IMR-90 (cell line): ENCODE measurements at regions not wholly inside any gene's neighbourhood (a gene's known extent, or its start where the extent isn't known, plus 50 kb on each side); places are given as distances from the start of the nearest gene placed in this dataset.

Experiments used
- ATAC-seq: fragments of 200-7000 bp; cut with Tn5 transposase; 2 replicates; pipeline ENCODE4 v1.9.1; 2020; ENCODE audit warnings: low read depth, mild to moderate bottlenecking, moderate library complexity
- BruUV-seq: library from RNA; stranded (reverse); fragments of 400-500 nt; replicated peaks from 2 replicates; lab custom pipeline; 2021; lab: Mats Ljungman, UMichigan
- CTCF ChIA-PET: fragments of 300-600 bp; formaldehyde crosslinking; extraction: SDS; loops from one replicate; lab custom pipeline; 2021; ENCODE audit warnings: antibody characterized with exemption; lab: Yijun Ruan, JAX
- POLR2A ChIA-PET: fragments of 300-600 bp; sonication (Branson Sonifier 250); formaldehyde crosslinking; loops from one replicate; lab custom pipeline; 2022; ENCODE audit warnings: antibody characterized with exemption; ENCODE audit not compliant: unreplicated experiment; lab: Charles Lee
- DNase-seq: peaks from one replicate; pipeline ENCODE4 v3.0.0; 2013
- H2AFZ ChIP-seq: replicated peaks from 2 replicates; pipeline ENCODE3; 2013; ENCODE audit warnings: low read length, mild to moderate bottlenecking; ENCODE audit not compliant: poor library complexity
- H2AK5ac ChIP-seq: 2 replicates; pipeline ENCODE4 v1.6.1; 2013; ENCODE audit warnings: low read depth, low read length, inconsistent platforms
- H2AK9ac ChIP-seq: replicated peaks from 2 replicates; pipeline ENCODE3; 2013; ENCODE audit warnings: mild to moderate bottlenecking, low read depth, low read length, moderate library complexity; ENCODE audit not compliant: poor library complexity
- H2BK120ac ChIP-seq: 2 replicates; pipeline ENCODE4 v1.6.1; 2013; ENCODE audit warnings: low read depth, low read length, inconsistent platforms
- H2BK15ac ChIP-seq: 3 replicates; pipeline ENCODE4 v1.6.1; 2013; ENCODE audit warnings: low read depth, low read length, inconsistent platforms
- H2BK20ac ChIP-seq: 2 replicates; pipeline ENCODE4 v1.6.1; 2013; ENCODE audit warnings: low read depth, mild to moderate bottlenecking, inconsistent platforms, low read length, moderate library complexity
- H2BK5ac ChIP-seq: 2 replicates; pipeline ENCODE4 v1.6.1; 2013; ENCODE audit warnings: mild to moderate bottlenecking, low read depth, low read length, inconsistent platforms; ENCODE audit not compliant: poor library complexity, severe bottlenecking
- H3K14ac ChIP-seq: replicated peaks from 2 replicates; pipeline ENCODE4 v1.6.1; 2013; ENCODE audit warnings: low read depth, low read length, inconsistent platforms
- H3K18ac ChIP-seq: 2 replicates; pipeline ENCODE4 v1.6.1; 2013; ENCODE audit warnings: low read depth, low read length, control low read depth
- H3K23ac ChIP-seq: 2 replicates; pipeline ENCODE4 v1.6.1; 2013; ENCODE audit warnings: low read depth, low read length, inconsistent platforms
- H3K27ac ChIP-seq: 2 replicates; pipeline ENCODE4 v1.5.1; 2013; ENCODE audit warnings: mild to moderate bottlenecking, control low read depth, low read length; ENCODE audit not compliant: insufficient read depth
- H3K27me3 ChIP-seq: 2 replicates; pipeline ENCODE4 v1.6.1; 2013; ENCODE audit warnings: low read length; ENCODE audit not compliant: control insufficient read depth, insufficient read depth
- H3K36me3 ChIP-seq: 2 replicates; pipeline ENCODE4 v1.6.1; 2013; ENCODE audit warnings: low read length, mixed read lengths; ENCODE audit not compliant: control insufficient read depth, insufficient read depth
- H3K4ac ChIP-seq: 2 replicates; pipeline ENCODE4 v1.6.1; 2013; ENCODE audit warnings: low read depth, low read length, inconsistent platforms
- H3K4me1 ChIP-seq: 2 replicates; pipeline ENCODE4 v1.6.1; 2013; ENCODE audit warnings: low read length, mixed read lengths; ENCODE audit not compliant: control insufficient read depth, insufficient read depth
- H3K4me2 ChIP-seq: 2 replicates; pipeline ENCODE4 v1.6.1; 2013; ENCODE audit warnings: low read depth, mild to moderate bottlenecking, control low read depth, low read length, moderate library complexity
- H3K4me3 ChIP-seq: 2 replicates; pipeline ENCODE4 v1.5.1; 2013; ENCODE audit warnings: low read depth, mild to moderate bottlenecking, control low read depth, low read length, moderate library complexity; ENCODE audit not compliant: insufficient read depth
- H3K56ac ChIP-seq: 2 replicates; pipeline ENCODE4 v1.6.1; 2013; ENCODE audit warnings: low read length, inconsistent platforms; ENCODE audit not compliant: insufficient read depth; ENCODE audit errors: extremely low read depth
- H3K79me1 ChIP-seq, 2 experiments: 2 replicates each; pipeline ENCODE4 v1.6.1; 2013; ENCODE audit warnings: low read length in 2 of 2, inconsistent platforms in 1 of 2, low read depth in 1 of 2
- H3K9ac ChIP-seq: 2 replicates; pipeline ENCODE4 v1.6.1; 2013; ENCODE audit warnings: low read depth, low read length, control low read depth
- H3K9me1 ChIP-seq: 2 replicates; pipeline ENCODE4 v1.6.1; 2013; ENCODE audit warnings: low read length, inconsistent platforms; ENCODE audit not compliant: insufficient read depth
- H3K9me3 ChIP-seq: 2 replicates; pipeline ENCODE4 v1.6.1; 2013; ENCODE audit warnings: low read length; ENCODE audit not compliant: control insufficient read depth, insufficient read depth
- H4K20me1 ChIP-seq: 2 replicates; pipeline ENCODE4 v1.6.1; 2013; ENCODE audit warnings: low read length, inconsistent platforms; ENCODE audit not compliant: insufficient read depth
- H4K5ac ChIP-seq: 2 replicates; pipeline ENCODE4 v1.6.1; 2013; ENCODE audit warnings: mild to moderate bottlenecking, low read depth, low read length, control low read depth
- H4K8ac ChIP-seq, 2 experiments: 2 replicates each; pipeline ENCODE4 v1.6.1; 2013; ENCODE audit warnings: low read depth in 2 of 2, low read length in 2 of 2, control low read depth in 1 of 2, inconsistent platforms in 1 of 2
- H4K91ac ChIP-seq: 2 replicates; pipeline ENCODE4 v1.6.1; 2013; ENCODE audit warnings: low read depth, low read length, inconsistent platforms; ENCODE audit not compliant: insufficient read depth
- BHLHE40 ChIP-seq: fragments of 150-350 bp; IDR thresholded peaks from 2 replicates; pipeline ENCODE4 v1.6.1; 2016; ENCODE audit warnings: mild to moderate bottlenecking, low read depth, low read length
- MAFK ChIP-seq: IDR thresholded peaks from 2 replicates; pipeline ENCODE4 v1.6.1; 2012; ENCODE audit warnings: low read depth, low read length, improper control_type of control experiment
- RFX5 ChIP-seq: IDR thresholded peaks from 2 replicates; pipeline ENCODE4 v1.8.0; 2012; ENCODE audit warnings: low read depth, mild to moderate bottlenecking, low read length, moderate library complexity
- WGBS, 2 experiments: methylation state at CpG; one replicate each; pipeline versions ENCODE4 v1.1.5 to v1.1.7; 2013; ENCODE audit warnings: missing lambda C conversion rate in 2 of 2; ENCODE audit not compliant: insufficient read length in 1 of 2; ENCODE audit errors: extremely low coverage in 2 of 2; 5-methylcytosine and 5-hydroxymethylcytosine counted together
- dilution Hi-C: fragments of 300-500 bp; cut with HindIII; formaldehyde crosslinking; loops from one replicate; pipeline ENCODE4 v1.14.3; 2018; ENCODE audit warnings: low sequenced_read_pairs; ENCODE audit not compliant: unreplicated experiment
- in situ Hi-C: fragments of 300-500 bp; cut with MboI; formaldehyde crosslinking; loops from 3 replicates; pipeline ENCODE4 v1.14.3; 2019; ENCODE audit warnings: low sequenced_read_pairs, inconsistent platforms, mixed read lengths
- intact Hi-C: fragments of 100-400 bp; cut with micrococcal nuclease; formaldehyde crosslinking; loops from 2 replicates; pipeline ENCODE4 v1.10.0; 2022
- TF ChIP-seq, protein P1 (sequence below): fragments of 150-350 bp; IDR thresholded peaks from 2 replicates; pipeline ENCODE4 v1.6.1; 2016; ENCODE audit warnings: low read depth, mild to moderate bottlenecking, low read length, moderate library complexity, borderline replicate concordance
- TF ChIP-seq, protein P2 (sequence below): conservative IDR thresholded peaks from 2 replicates; pipeline ENCODE4 v1.5.1; 2012; ENCODE audit warnings: mild to moderate bottlenecking, low read depth, low read length, improper control_type of control experiment

DNA sequence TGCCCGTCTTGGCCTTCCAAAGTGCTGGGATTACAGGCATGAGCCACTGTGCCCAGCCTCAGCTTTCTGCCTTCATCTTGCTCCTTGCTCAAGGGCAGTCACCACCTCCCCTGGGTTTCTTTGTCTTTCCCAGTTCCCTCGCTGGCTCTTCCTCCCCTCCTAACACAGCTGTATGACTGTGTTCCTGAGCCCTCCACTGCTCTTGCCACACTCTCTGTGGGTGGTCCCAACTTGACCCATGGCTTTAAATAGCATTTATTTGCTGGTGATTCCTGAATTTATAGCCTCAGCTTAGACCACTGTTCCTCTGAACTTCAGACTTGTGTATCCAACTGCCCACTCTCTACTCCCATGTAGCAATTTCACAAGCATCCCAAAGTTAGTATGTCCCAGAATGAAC, 181.3 kb downstream of the BAMBI start:
- no peak overlapping the region for H3K18ac ChIP-seq
- H3K56ac ChIP-seq: no peak overlapping the region
- no peak overlapping the region for H3K9ac ChIP-seq
- H3K4me1 ChIP-seq: no peaks in the 10 kb centered on the region
- intact Hi-C loops: no loop called here
- H2AFZ ChIP-seq: no peak overlapping the region
- no peak overlapping the region for H3K4me3 ChIP-seq
- no peak overlapping the region for H4K5ac ChIP-seq
- H4K91ac ChIP-seq: no peak overlapping the region
- WGBS, 2 experiments: 83% methylated on average over 1 of the region's 2 CpGs; no CpG with 5 or more reads in 1 of the 2 experiments
- no TSS peak for BruUV-seq
- no peak overlapping the region for H2BK15ac ChIP-seq
- in situ Hi-C loops: no loop called here
- no peaks in the 10 kb centered on the region for H3K79me1 ChIP-seq
- no peak overlapping the region for H4K8ac ChIP-seq
- dilution Hi-C loops: no loop called here
- H2BK5ac ChIP-seq: no peak overlapping the region
- H2AK5ac ChIP-seq: no peak overlapping the region
- CTCF ChIA-PET: interaction anchor here (0.6 kb wide), 1 partner anchor 125 kb away, joined by 3 read pairs; no protein-coding TSS in a partner anchor
- H3K4me2 ChIP-seq: no peak overlapping the region
- H3K27me3 ChIP-seq: peaks cover 27% of the 10 kb centered on the region
- no peaks in the 10 kb centered on the region for H3K36me3 ChIP-seq
- DNase-seq (no peak), ATAC-seq (no peak)
- H4K20me1 ChIP-seq: no peaks in the 10 kb centered on the region
- no peak overlapping the region for H3K23ac ChIP-seq
- H3K4ac ChIP-seq: no peak overlapping the region
- peaks cover 2% of the 10 kb centered on the region; the same call in 1 of the 2 replicates for H3K9me3 ChIP-seq
- H2AK9ac ChIP-seq: no peak overlapping the region
- no peak overlapping the region for H2BK20ac ChIP-seq
- H3K9me1 ChIP-seq: no peaks in the 10 kb centered on the region
- no peak overlapping the region for H3K14ac ChIP-seq
- POLR2A ChIA-PET: no interaction called here
- no peak overlapping the region for H3K27ac ChIP-seq
- TF ChIP-seq, protein P1, sequence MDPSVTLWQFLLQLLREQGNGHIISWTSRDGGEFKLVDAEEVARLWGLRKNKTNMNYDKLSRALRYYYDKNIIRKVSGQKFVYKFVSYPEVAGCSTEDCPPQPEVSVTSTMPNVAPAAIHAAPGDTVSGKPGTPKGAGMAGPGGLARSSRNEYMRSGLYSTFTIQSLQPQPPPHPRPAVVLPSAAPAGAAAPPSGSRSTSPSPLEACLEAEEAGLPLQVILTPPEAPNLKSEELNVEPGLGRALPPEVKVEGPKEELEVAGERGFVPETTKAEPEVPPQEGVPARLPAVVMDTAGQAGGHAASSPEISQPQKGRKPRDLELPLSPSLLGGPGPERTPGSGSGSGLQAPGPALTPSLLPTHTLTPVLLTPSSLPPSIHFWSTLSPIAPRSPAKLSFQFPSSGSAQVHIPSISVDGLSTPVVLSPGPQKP: no peak
- TF ChIP-seq BHLHE40 (no peak), RFX5 (no peak), MAFK (no peak)
- TF ChIP-seq, protein P2, sequence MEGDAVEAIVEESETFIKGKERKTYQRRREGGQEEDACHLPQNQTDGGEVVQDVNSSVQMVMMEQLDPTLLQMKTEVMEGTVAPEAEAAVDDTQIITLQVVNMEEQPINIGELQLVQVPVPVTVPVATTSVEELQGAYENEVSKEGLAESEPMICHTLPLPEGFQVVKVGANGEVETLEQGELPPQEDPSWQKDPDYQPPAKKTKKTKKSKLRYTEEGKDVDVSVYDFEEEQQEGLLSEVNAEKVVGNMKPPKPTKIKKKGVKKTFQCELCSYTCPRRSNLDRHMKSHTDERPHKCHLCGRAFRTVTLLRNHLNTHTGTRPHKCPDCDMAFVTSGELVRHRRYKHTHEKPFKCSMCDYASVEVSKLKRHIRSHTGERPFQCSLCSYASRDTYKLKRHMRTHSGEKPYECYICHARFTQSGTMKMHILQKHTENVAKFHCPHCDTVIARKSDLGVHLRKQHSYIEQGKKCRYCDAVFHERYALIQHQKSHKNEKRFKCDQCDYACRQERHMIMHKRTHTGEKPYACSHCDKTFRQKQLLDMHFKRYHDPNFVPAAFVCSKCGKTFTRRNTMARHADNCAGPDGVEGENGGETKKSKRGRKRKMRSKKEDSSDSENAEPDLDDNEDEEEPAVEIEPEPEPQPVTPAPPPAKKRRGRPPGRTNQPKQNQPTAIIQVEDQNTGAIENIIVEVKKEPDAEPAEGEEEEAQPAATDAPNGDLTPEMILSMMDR: no peak
- no peak overlapping the region for H2BK120ac ChIP-seq
